GM19025 (cell line): ENCODE measurements at regions not wholly inside any gene's neighbourhood (a gene's known extent, or its start where the extent isn't known, plus 50 kb on each side); places are given as distances from the start of the nearest gene placed in this dataset.
A peak's percentile ranks its signal among the peaks of the same experiment; 100 is the strongest.

ENCODE experiments used
- ATAC-seq: cut with Tn5 transposase; IDR thresholded peaks from one replicate; pipeline ENCODE4 v1.9.1; 2021; ENCODE audit warnings: mild to moderate bottlenecking, low read depth, moderate library complexity; ENCODE audit not compliant: unreplicated experiment

GRCh38 chr12:97082029-97082428, 175.0 kb downstream of the NEDD1 start:
- ATAC-seq: no peak

GRCh38 chr12:97093187-97093683, 186.2 kb downstream of the NEDD1 start:
- ATAC-seq: no peak

GRCh38 chr12:97097734-97098133, 190.7 kb downstream of the NEDD1 start:
- no peak for ATAC-seq

- ATAC-seq: no peak
These were observed 202.4 kb downstream of the NEDD1 start for GRCh38 chr12:97109441-97109840.

- ATAC-seq: no peak
These were observed 205.1 kb downstream of the NEDD1 start for GRCh38 chr12:97112136-97112535.

GRCh38 chr12:97118796-97119375, 211.8 kb downstream of the NEDD1 start:
- no peak for ATAC-seq

GRCh38 chr12:97127061-97127460, 220.0 kb downstream of the NEDD1 start:
- ATAC-seq: no peak

GRCh38 chr12:97131220-97131981, 224.3 kb downstream of the NEDD1 start:
- no peak for ATAC-seq

- no peak for ATAC-seq
These were observed 225.2 kb downstream of the NEDD1 start for GRCh38 chr12:97132270-97132669.

GRCh38 chr12:97134495-97134894, 227.4 kb downstream of the NEDD1 start:
- no peak for ATAC-seq

GRCh38 chr12:97140355-97140754, 233.3 kb downstream of the NEDD1 start:
- no peak for ATAC-seq

- ATAC-seq: no peak
These were observed 235.8 kb downstream of the NEDD1 start for GRCh38 chr12:97142737-97143410.

GRCh38 chr12:97148941-97149559, 242.0 kb downstream of the NEDD1 start:
- ATAC-seq: peak; percentile 98

GRCh38 chr12:97151481-97151880, 244.4 kb downstream of the NEDD1 start:
- no peak for ATAC-seq

- no peak for ATAC-seq
These were observed 252.3 kb downstream of the NEDD1 start for GRCh38 chr12:97159377-97159776.

- no peak for ATAC-seq
These were observed 253.2 kb downstream of the NEDD1 start for GRCh38 chr12:97160277-97160676.

GRCh38 chr12:97162173-97162572, 255.1 kb downstream of the NEDD1 start:
- no peak for ATAC-seq

GRCh38 chr12:97164936-97165335, 257.9 kb downstream of the NEDD1 start:
- ATAC-seq: no peak

GRCh38 chr12:97167598-97167997, 260.5 kb downstream of the NEDD1 start:
- ATAC-seq: no peak

GRCh38 chr12:97168804-97169203, 261.7 kb downstream of the NEDD1 start:
- no peak for ATAC-seq
